Endothelial cell of umbilical vein (primary cell): ENCODE measurements at regions not wholly inside any gene's neighbourhood (a gene's known extent, or its start where the extent isn't known, plus 50 kb on each side); places are given as distances from the start of the nearest gene placed in this dataset.

Experiments used
- POLR2AphosphoS5 ChIP-seq: IDR thresholded peaks from 2 replicates; pipeline ENCODE4 v1.6.1; 2012; ENCODE audit warnings: low read depth, mild to moderate bottlenecking, control low read depth, low read length, moderate library complexity; ENCODE audit not compliant: insufficient read depth
- TF ChIP-seq, protein P1 (sequence below), 2 donors: IDR thresholded peaks; 1 replicate in 1 of 2; 2 replicates in 1 of 2; pipeline ENCODE4 v1.5.1; 2011; ENCODE audit warnings: low read length in 2 of 2, mild to moderate bottlenecking in 2 of 2, moderate library complexity in 2 of 2, control low read depth in 1 of 2, inconsistent platforms in 1 of 2, low read depth in 1 of 2; ENCODE audit not compliant: insufficient read depth in 1 of 2; ENCODE audit errors: extremely low read depth in 1 of 2

DNA sequence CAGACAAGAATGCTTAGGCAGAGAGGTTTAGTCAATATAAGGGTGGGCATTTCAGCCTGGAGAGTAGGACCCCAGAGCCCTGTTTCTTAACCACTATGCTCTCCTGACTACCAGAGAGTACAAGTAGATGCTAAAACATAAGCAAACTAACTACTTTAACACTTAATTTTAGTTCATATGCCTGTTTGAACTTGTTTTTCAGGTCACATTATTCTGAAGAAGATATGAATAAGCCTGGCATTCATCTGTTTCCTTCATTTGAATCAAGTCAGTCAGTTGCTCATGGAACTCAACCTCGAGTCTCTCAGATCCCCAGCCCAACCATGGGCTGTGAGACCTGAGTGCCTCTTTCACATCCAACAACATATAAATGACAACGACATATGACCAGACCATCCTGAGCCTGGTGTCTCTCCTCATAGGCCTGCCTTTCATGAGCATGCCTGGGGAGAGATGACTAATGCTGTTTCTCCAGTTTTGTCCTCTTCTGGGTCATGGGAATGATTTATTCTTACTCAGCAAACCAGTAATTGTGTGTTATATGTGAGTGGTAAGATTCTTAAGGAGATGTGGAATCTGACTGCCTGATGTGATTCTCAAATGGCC is 251.1 kb upstream of the BTG1 start:
- TF ChIP-seq POLR2AphosphoS5: no peak
- TF ChIP-seq, protein P1, sequence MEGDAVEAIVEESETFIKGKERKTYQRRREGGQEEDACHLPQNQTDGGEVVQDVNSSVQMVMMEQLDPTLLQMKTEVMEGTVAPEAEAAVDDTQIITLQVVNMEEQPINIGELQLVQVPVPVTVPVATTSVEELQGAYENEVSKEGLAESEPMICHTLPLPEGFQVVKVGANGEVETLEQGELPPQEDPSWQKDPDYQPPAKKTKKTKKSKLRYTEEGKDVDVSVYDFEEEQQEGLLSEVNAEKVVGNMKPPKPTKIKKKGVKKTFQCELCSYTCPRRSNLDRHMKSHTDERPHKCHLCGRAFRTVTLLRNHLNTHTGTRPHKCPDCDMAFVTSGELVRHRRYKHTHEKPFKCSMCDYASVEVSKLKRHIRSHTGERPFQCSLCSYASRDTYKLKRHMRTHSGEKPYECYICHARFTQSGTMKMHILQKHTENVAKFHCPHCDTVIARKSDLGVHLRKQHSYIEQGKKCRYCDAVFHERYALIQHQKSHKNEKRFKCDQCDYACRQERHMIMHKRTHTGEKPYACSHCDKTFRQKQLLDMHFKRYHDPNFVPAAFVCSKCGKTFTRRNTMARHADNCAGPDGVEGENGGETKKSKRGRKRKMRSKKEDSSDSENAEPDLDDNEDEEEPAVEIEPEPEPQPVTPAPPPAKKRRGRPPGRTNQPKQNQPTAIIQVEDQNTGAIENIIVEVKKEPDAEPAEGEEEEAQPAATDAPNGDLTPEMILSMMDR (IDR thresholded peaks at IDR 0.05; ENCODE audit: extremely low read depth in 1 of 2, insufficient read depth in 1 of 2, low read depth in 1 of 2, low read length in 2 of 2): no peak
